Endothelial cell of umbilical vein (primary cell): ENCODE measurements at regions not wholly inside any gene's neighbourhood (a gene's known extent, or its start where the extent isn't known, plus 50 kb on each side); places are given as distances from the start of the nearest gene placed in this dataset.

ENCODE experiments used
- BruUV-seq: library from RNA; stranded (reverse); fragments of 400-500 nt; replicated peaks from 2 replicates; lab custom pipeline; 2021; lab: Mats Ljungman, UMichigan
- CTCF ChIA-PET: fragments of 300-600, 350-600 bp; sonication (Branson Sonifier 250); formaldehyde crosslinking; loops from one replicate; lab custom pipeline; 2021; ENCODE audit warnings: antibody characterized with exemption, inconsistent platforms; lab: Charles Lee
- POLR2A ChIA-PET: fragments of 300-600, 350-600 bp; sonication (Branson Sonifier 250); formaldehyde crosslinking; loops from one replicate; lab custom pipeline; 2021; ENCODE audit warnings: antibody characterized with exemption, inconsistent platforms; lab: Charles Lee
- DNase-seq: peaks from one replicate; pipeline ENCODE4 v3.0.0-alpha.2; 2011; ENCODE audit warnings: low read depth, low spot score
- FAIRE-seq: peaks from 2 replicates; lab custom pipeline; 2011; peaks lifted over from hg19 to GRCh38; lab: Jason Lieb, UNC
- H2AFZ ChIP-seq: 2 replicates; pipeline ENCODE4 v1.6.0; 2012; ENCODE audit warnings: low read depth, low read length, control low read depth, inconsistent platforms
- H3K27ac ChIP-seq: 2 replicates; pipeline ENCODE4 v1.5.1; 2011; ENCODE audit warnings: low read depth, mild to moderate bottlenecking, control low read depth, low read length, moderate library complexity; ENCODE audit not compliant: insufficient read depth
- H3K27me3 ChIP-seq, 2 experiments: 2 replicates each; pipeline versions ENCODE4 v1.6.0 to v1.6.1; 2011; ENCODE audit warnings: low read length in 2 of 2, mixed read lengths in 1 of 2; ENCODE audit not compliant: control insufficient read depth in 2 of 2, insufficient read depth in 2 of 2
- H3K36me3 ChIP-seq, 2 experiments: 2 replicates in 1 of 2; 3 replicates in 1 of 2; pipeline ENCODE4 v1.5.1; 2011; ENCODE audit warnings: low read length in 2 of 2, mild to moderate bottlenecking in 1 of 2, moderate library complexity in 1 of 2; ENCODE audit not compliant: control insufficient read depth in 2 of 2, insufficient read depth in 2 of 2; ENCODE audit errors: extremely low read depth in 1 of 2
- H3K4me1 ChIP-seq: 3 replicates; pipeline ENCODE4 v1.5.1; 2011; ENCODE audit warnings: mild to moderate bottlenecking, low read length; ENCODE audit not compliant: control insufficient read depth, insufficient read depth; ENCODE audit errors: extremely low read depth
- H3K4me2 ChIP-seq: 2 replicates; pipeline ENCODE4 v1.6.1; 2011; ENCODE audit warnings: low read length, control low read depth, mixed read lengths; ENCODE audit not compliant: insufficient read depth
- H3K4me3 ChIP-seq, 3 experiments: fragments of 200-600 bp in 1 of 3; sonication (generic), shearing (Covaris generic) in 1 of 3; replicated peaks in 1 of 3; 2 replicates each; pipeline ENCODE4 v1.5.1; 2011 to 2016; ENCODE audit warnings: control low read depth in 3 of 3, low read length in 3 of 3, mild to moderate bottlenecking in 2 of 3, inconsistent platforms in 1 of 3, low read depth in 1 of 3, moderate library complexity in 1 of 3; ENCODE audit not compliant: insufficient read depth in 1 of 3
- H3K79me2 ChIP-seq: 2 replicates; pipeline ENCODE4 v1.6.0; 2012; ENCODE audit warnings: low read length, inconsistent platforms; ENCODE audit not compliant: control insufficient read depth, insufficient read depth
- H3K9ac ChIP-seq: replicated peaks from 2 replicates; pipeline ENCODE3; 2011; ENCODE audit warnings: low read length, control low read depth; ENCODE audit not compliant: insufficient read depth; ENCODE audit errors: extremely low read depth
- H3K9me1 ChIP-seq: replicated peaks from 3 replicates; pipeline ENCODE4 v1.6.0; 2011; ENCODE audit warnings: mild to moderate bottlenecking, low read length; ENCODE audit not compliant: control insufficient read depth, insufficient read depth; ENCODE audit errors: extremely low read depth
- H3K9me3 ChIP-seq: replicated peaks from 2 replicates; pipeline ENCODE4 v1.5.1; 2012; ENCODE audit warnings: low read length, inconsistent platforms; ENCODE audit not compliant: control insufficient read depth, insufficient read depth
- H4K20me1 ChIP-seq: replicated peaks from 2 replicates; pipeline ENCODE3; 2011; ENCODE audit warnings: mild to moderate bottlenecking, low read length; ENCODE audit not compliant: control insufficient read depth, insufficient read depth; ENCODE audit errors: extremely low read depth
- CTCF ChIP-seq, 2 donors: IDR thresholded peaks; 1 replicate in 1 of 2; 2 replicates in 1 of 2; pipeline ENCODE4 v1.5.1; 2011; ENCODE audit warnings: low read length in 2 of 2, mild to moderate bottlenecking in 2 of 2, moderate library complexity in 2 of 2, control low read depth in 1 of 2, inconsistent platforms in 1 of 2, low read depth in 1 of 2; ENCODE audit not compliant: insufficient read depth in 1 of 2; ENCODE audit errors: extremely low read depth in 1 of 2
- EZH2 ChIP-seq: IDR thresholded peaks from 2 replicates; pipeline ENCODE4 v1.6.1; 2012; ENCODE audit warnings: borderline replicate concordance, low read depth, mild to moderate bottlenecking, moderate library complexity, low read length, inconsistent platforms; ENCODE audit not compliant: severe bottlenecking
- FOS ChIP-seq: IDR thresholded peaks from 2 replicates; pipeline ENCODE4 v1.6.1; 2011; ENCODE audit warnings: mild to moderate bottlenecking, low read length, moderate library complexity, borderline replicate concordance; ENCODE audit not compliant: insufficient read depth
- GATA2 ChIP-seq: IDR thresholded peaks from 2 replicates; pipeline ENCODE4 v1.7.0; 2011; ENCODE audit warnings: low read depth, mild to moderate bottlenecking, moderate library complexity, mixed read lengths, low read length; ENCODE audit not compliant: insufficient read length, insufficient read depth
- JUN ChIP-seq: IDR thresholded peaks from 2 replicates; pipeline ENCODE4 v1.6.1; 2011; ENCODE audit warnings: borderline replicate concordance, low read depth; ENCODE audit not compliant: insufficient read length, insufficient read depth
- MAX ChIP-seq: IDR thresholded peaks from 2 replicates; pipeline ENCODE4 v1.6.1; 2011; ENCODE audit not compliant: insufficient read depth, insufficient read length
- MYC ChIP-seq: IDR thresholded peaks from one replicate; pipeline ENCODE4 v1.6.1; 2011; ENCODE audit warnings: mild to moderate bottlenecking, low read depth, low read length
- POLR2A ChIP-seq: IDR thresholded peaks from 2 replicates; pipeline ENCODE4 v1.6.1; 2012; ENCODE audit warnings: low read depth, mild to moderate bottlenecking, control low read depth, low read length
- POLR2AphosphoS5 ChIP-seq: IDR thresholded peaks from 2 replicates; pipeline ENCODE4 v1.6.1; 2012; ENCODE audit warnings: low read depth, mild to moderate bottlenecking, control low read depth, low read length, moderate library complexity; ENCODE audit not compliant: insufficient read depth
- dilution Hi-C: fragments of 300-500 bp; cut with MboI; formaldehyde crosslinking; loops from one replicate; pipeline ENCODE4 v1.15.0; 2019; ENCODE audit warnings: low sequenced_read_pairs; ENCODE audit not compliant: extremely low pct_ligation_motif_present
- intact Hi-C: fragments of 100-400 bp; cut with micrococcal nuclease; formaldehyde crosslinking; loops from one replicate; pipeline ENCODE4 v1.10.0; 2022

GRCh38 chr12:81809113-81809777 lies 50.1 kb upstream of the PPFIA2 start:
- H3K36me3 ChIP-seq, result no peaks in the 10 kb centered on the region
- no peak for DNase-seq
- no peak for TF ChIP-seq MAX
- TF ChIP-seq MYC, result no peak
- no peak for TF ChIP-seq CTCF (IDR thresholded peaks at IDR 0.05; ENCODE audit: extremely low read depth in 1 of 2, insufficient read depth in 1 of 2, low read depth in 1 of 2, low read length in 2 of 2)
- TF ChIP-seq FOS, result no peak
- TF ChIP-seq EZH2, result no peak
- no peak for TF ChIP-seq JUN
- no peak for TF ChIP-seq GATA2
- no peak for TF ChIP-seq POLR2A
- no peak for TF ChIP-seq POLR2AphosphoS5
- no peak for FAIRE-seq
- BruUV-seq, result no TSS peak
- no peak overlapping the region for H3K4me2 ChIP-seq
- H3K9me1 ChIP-seq, result no peaks in the 10 kb centered on the region
- CTCF ChIA-PET, result no interaction called here
- no peaks in the 10 kb centered on the region for H3K27me3 ChIP-seq
- no peaks in the 10 kb centered on the region for H3K79me2 ChIP-seq
- no peak overlapping the region for H2AFZ ChIP-seq
- POLR2A ChIA-PET, result no interaction called here
- H3K9ac ChIP-seq, result no peak overlapping the region
- intact Hi-C loops (no loop called here), dilution Hi-C loops (no loop called here)
- no peak overlapping the region for H3K4me3 ChIP-seq
- no peak overlapping the region for H3K27ac ChIP-seq
- no peaks in the 10 kb centered on the region for H4K20me1 ChIP-seq
- H3K9me3 ChIP-seq, result no peaks in the 10 kb centered on the region
- no peaks in the 10 kb centered on the region for H3K4me1 ChIP-seq
